ENCODE measurements at regions not wholly inside any gene's neighbourhood (a gene's known extent, or its start where the extent isn't known, plus 50 kb on each side); places are given as distances from the start of the nearest gene placed in this dataset.

DNA sequence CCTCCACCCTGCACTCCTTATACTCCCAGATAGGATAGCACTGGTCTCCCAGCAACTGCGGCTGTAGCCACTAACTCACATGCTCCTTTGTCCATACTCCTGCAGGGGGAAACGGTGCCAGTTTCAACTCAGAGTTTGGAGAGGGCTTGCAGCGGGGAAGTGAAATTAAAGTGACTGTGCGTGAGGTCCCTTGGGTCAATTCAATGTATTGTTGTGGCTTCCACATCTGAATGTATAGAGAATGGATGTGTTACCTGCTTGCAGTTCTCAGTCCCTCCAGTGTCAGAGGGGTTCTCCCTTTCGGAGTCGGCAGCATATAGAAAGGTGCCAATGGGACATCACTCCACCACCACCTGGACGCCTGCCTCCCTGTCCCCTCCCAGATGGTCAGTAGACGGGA lies 93.6 kb upstream of the CNKSR3 start:
- no peaks in the 10 kb centered on the region; the same call in 1 of the 2 replicates for H3K27me3 ChIP-seq (ENCODE audit: low read length)
- H3K4me2 ChIP-seq (ENCODE audit: low read depth, low read length, poor library complexity, severe bottlenecking): no peak overlapping the region
- H3K4me1 ChIP-seq (ENCODE audit: low read length): no peaks in the 10 kb centered on the region
- H3K9ac ChIP-seq (ENCODE audit: low read length): no peak overlapping the region
- H3K27ac ChIP-seq (ENCODE audit: low read length): no peak overlapping the region
- no peaks in the 10 kb centered on the region for H3K9me2 ChIP-seq (replicated peaks; ENCODE audit: insufficient read depth, low read length)
- H4K20me1 ChIP-seq (ENCODE audit: insufficient read depth, low read depth, low read length): no peaks in the 10 kb centered on the region
- H2AFZ ChIP-seq (ENCODE audit: low read length): no peak overlapping the region
- H3K4me3 ChIP-seq (ENCODE audit: low read length): no peak overlapping the region
- H3K79me2 ChIP-seq (ENCODE audit: low read length): no peaks in the 10 kb centered on the region
- no peaks in the 10 kb centered on the region for H3K36me3 ChIP-seq (ENCODE audit: insufficient read depth, low read length)
- H3K9me3 ChIP-seq (ENCODE audit: low read length): no peaks in the 10 kb centered on the region
- DNase-seq: peak; percentile 42

DNA sequence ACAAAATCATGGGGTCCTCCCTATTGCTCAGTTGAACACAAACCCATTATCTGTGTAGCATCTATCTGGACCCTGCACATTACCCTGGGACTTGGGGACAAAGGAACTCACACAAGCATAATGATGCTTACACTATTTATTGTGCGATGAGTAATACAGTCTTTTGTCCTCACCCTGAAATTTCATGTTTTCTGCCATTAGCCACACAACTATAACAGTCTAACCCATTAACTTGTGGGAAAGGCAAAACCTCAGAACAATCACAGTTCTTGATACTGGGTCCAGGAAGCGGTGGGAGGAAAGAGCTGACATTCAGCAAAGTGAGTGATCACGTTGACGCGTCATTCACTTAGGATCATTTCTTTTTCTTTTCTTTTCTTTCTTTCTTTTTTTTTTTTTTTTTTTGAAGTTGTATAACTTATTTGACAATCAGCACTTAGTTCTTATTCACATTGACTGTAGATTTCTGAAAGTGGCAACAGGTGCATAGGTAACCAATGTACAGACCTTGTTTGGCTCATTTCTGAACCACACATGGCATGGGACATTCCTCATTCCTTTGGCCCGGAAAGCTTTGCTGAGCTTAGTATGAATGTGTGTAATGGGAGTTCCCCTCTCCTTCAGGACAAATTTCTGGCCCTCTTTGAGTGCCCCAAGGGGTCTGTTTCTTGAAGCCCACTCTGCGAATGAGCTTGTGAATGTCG lies 94.8 kb upstream of the CNKSR3 start:
- no peak overlapping the region for H3K4me2 ChIP-seq (ENCODE audit: low read depth, low read length, poor library complexity, severe bottlenecking)
- no peaks in the 10 kb centered on the region; the same call in 1 of the 2 replicates for H3K27me3 ChIP-seq (ENCODE audit: low read length)
- no peak overlapping the region for H3K9ac ChIP-seq (ENCODE audit: low read length)
- no peak overlapping the region for H3K4me3 ChIP-seq (ENCODE audit: low read length)
- H4K20me1 ChIP-seq (ENCODE audit: insufficient read depth, low read depth, low read length): no peaks in the 10 kb centered on the region
- no peak overlapping the region for H2AFZ ChIP-seq (ENCODE audit: low read length)
- no peaks in the 10 kb centered on the region for H3K79me2 ChIP-seq (ENCODE audit: low read length)
- H3K36me3 ChIP-seq (ENCODE audit: insufficient read depth, low read length): no peaks in the 10 kb centered on the region
- no peaks in the 10 kb centered on the region for H3K4me1 ChIP-seq (ENCODE audit: low read length)
- H3K9me2 ChIP-seq (replicated peaks; ENCODE audit: insufficient read depth, low read length): no peaks in the 10 kb centered on the region
- H3K9me3 ChIP-seq (ENCODE audit: low read length): no peaks in the 10 kb centered on the region
- no peak for DNase-seq
- no peak overlapping the region for H3K27ac ChIP-seq (ENCODE audit: low read length)

DNA sequence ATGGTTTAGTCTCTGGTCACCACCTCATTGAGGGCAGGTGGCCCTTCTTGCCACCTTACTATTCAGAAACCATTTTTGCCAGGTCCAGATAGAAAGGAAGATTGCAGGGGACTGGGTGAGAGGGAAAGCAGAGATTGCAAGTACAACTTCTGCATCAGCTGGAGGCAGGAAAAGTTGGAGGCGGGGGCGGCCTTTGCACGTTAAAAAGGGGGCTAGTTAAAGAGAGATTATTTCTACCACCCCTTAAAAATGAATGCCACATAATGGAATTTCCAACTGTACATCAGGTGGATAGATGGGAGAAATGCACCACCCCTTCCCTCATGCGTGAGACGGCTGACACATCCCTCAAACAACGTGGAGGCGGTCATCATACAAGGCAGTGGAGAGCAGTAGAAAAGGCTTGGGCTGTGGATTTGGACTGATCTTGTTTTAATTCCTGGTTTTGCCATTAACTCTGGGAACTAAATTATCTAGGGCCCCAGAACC lies 95.4 kb upstream of the CNKSR3 start:
- DNase-seq: no peak
- H3K4me3 ChIP-seq (ENCODE audit: low read length): no peak overlapping the region
- H3K27me3 ChIP-seq (ENCODE audit: low read length): no peaks in the 10 kb centered on the region; the same call in 1 of the 2 replicates
- no peak overlapping the region for H2AFZ ChIP-seq (ENCODE audit: low read length)
- no peaks in the 10 kb centered on the region for H3K79me2 ChIP-seq (ENCODE audit: low read length)
- H4K20me1 ChIP-seq (ENCODE audit: insufficient read depth, low read depth, low read length): no peaks in the 10 kb centered on the region
- no peaks in the 10 kb centered on the region for H3K4me1 ChIP-seq (ENCODE audit: low read length)
- no peak overlapping the region for H3K4me2 ChIP-seq (ENCODE audit: low read depth, low read length, poor library complexity, severe bottlenecking)
- no peaks in the 10 kb centered on the region for H3K9me3 ChIP-seq (ENCODE audit: low read length)
- H3K36me3 ChIP-seq (ENCODE audit: insufficient read depth, low read length): no peaks in the 10 kb centered on the region
- no peak overlapping the region for H3K27ac ChIP-seq (ENCODE audit: low read length)
- H3K9ac ChIP-seq (ENCODE audit: low read length): no peak overlapping the region
- H3K9me2 ChIP-seq (replicated peaks; ENCODE audit: insufficient read depth, low read length): no peaks in the 10 kb centered on the region

DNA sequence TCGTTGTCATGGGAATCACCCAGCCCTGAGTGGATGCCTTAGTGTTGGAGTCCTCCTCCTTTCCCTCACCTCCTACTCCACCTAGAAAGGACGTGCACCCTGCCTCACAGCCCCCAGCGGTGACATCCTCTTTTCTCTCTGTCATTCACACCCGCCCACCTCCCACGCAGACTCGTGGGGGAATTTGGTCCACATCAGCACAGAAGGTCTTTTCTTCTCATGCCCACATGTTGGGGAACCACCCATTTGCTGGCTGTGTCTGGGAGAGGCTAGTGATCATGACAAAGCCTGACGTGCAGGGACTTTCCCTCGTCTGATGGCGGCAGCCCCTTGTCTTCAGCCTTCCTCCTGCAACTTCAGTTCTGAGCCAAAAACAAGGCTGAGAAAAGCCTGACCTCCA lies 96.0 kb upstream of the CNKSR3 start:
- Histone ChIP-seq H2AFZ (ENCODE audit: low read length) (no peak overlapping the region), H3K9ac (ENCODE audit: low read length) (no peak overlapping the region)

DNA sequence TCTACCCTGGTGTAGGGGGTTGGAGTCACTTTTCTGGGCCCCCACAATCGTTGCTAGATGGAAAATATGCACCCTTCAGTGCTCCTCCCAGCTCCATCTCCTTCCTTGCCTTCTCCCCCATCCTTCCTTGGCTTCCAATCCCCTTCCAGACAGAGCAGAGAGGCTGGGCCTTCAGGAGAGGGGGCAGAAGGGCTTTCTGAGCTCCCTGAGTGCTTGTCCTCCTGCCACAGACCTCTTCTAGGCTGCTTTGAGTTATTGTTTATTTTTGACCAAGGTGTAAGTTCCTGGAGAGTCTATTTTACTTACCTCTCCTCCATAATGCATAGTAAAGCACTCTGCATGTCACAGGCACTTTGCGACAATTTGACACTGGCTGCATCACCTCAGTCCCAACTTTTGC lies 96.4 kb upstream of the CNKSR3 start:
- H3K4me1 ChIP-seq (ENCODE audit: low read length): no peaks in the 10 kb centered on the region
- no peak overlapping the region for H3K27ac ChIP-seq (ENCODE audit: low read length)
- no peak overlapping the region for H3K4me2 ChIP-seq (ENCODE audit: low read depth, low read length, poor library complexity, severe bottlenecking)
- H3K9me2 ChIP-seq (replicated peaks; ENCODE audit: insufficient read depth, low read length): no peaks in the 10 kb centered on the region
- H3K9ac ChIP-seq (ENCODE audit: low read length): no peak overlapping the region
- DNase-seq: no peak
- no peaks in the 10 kb centered on the region for H4K20me1 ChIP-seq (ENCODE audit: insufficient read depth, low read depth, low read length)
- H3K79me2 ChIP-seq (ENCODE audit: low read length): no peaks in the 10 kb centered on the region
- no peak overlapping the region for H2AFZ ChIP-seq (ENCODE audit: low read length)
- H3K27me3 ChIP-seq (ENCODE audit: low read length): no peaks in the 10 kb centered on the region; the same call in 1 of the 2 replicates
- H3K4me3 ChIP-seq (ENCODE audit: low read length): no peak overlapping the region
- no peaks in the 10 kb centered on the region for H3K36me3 ChIP-seq (ENCODE audit: insufficient read depth, low read length)
- no peaks in the 10 kb centered on the region for H3K9me3 ChIP-seq (ENCODE audit: low read length)

More for the DNA sequence above, 96.0 kb upstream of the CNKSR3 start:
- H3K9me3 ChIP-seq (ENCODE audit: low read length): no peaks in the 10 kb centered on the region
- no peaks in the 10 kb centered on the region; the same call in 1 of the 2 replicates for H3K27me3 ChIP-seq (ENCODE audit: low read length)
- H3K4me2 ChIP-seq (ENCODE audit: low read depth, low read length, poor library complexity, severe bottlenecking): no peak overlapping the region
- no peaks in the 10 kb centered on the region for H3K4me1 ChIP-seq (ENCODE audit: low read length)
- H3K9me2 ChIP-seq (replicated peaks; ENCODE audit: insufficient read depth, low read length): no peaks in the 10 kb centered on the region
- H3K4me3 ChIP-seq (ENCODE audit: low read length): no peak overlapping the region
- H3K27ac ChIP-seq (ENCODE audit: low read length): no peak overlapping the region
- DNase-seq: no peak
- H3K36me3 ChIP-seq (ENCODE audit: insufficient read depth, low read length): no peaks in the 10 kb centered on the region
- H3K79me2 ChIP-seq (ENCODE audit: low read length): no peaks in the 10 kb centered on the region
- H4K20me1 ChIP-seq (ENCODE audit: insufficient read depth, low read depth, low read length): no peaks in the 10 kb centered on the region

DNA sequence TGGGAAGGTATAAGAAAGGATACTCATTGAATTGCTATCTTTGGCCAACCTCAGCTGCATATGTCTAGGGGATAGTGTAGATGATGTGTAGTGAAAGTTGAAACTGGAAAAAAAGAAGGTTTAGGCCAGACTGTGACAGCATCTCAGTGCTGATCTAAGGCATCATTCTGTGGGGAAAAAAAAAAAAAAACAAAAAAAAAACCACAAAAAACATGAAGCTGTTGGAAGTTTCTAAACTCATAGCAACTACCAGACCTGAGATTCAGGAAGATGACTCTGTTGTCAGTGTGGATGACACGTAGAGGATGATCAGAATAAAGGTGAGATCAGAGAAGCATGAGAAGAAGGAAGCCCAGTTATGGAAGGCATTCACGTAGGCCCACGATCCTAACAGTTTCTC lies 100.8 kb upstream of the CNKSR3 start:
- H4K20me1 ChIP-seq (ENCODE audit: insufficient read depth, low read depth, low read length): no peaks in the 10 kb centered on the region
- no peaks in the 10 kb centered on the region for H3K79me2 ChIP-seq (ENCODE audit: low read length)
- H3K4me2 ChIP-seq (ENCODE audit: low read depth, low read length, poor library complexity, severe bottlenecking): no peak overlapping the region
- no peak overlapping the region for H3K4me3 ChIP-seq (ENCODE audit: low read length)
- 0 out of 2 replicates have a peak, but pooled peaks cover 2% of the 10 kb centered on the region for H3K27me3 ChIP-seq (ENCODE audit: low read length)
- H3K9me2 ChIP-seq (replicated peaks; ENCODE audit: insufficient read depth, low read length): no peaks in the 10 kb centered on the region
- H3K27ac ChIP-seq (ENCODE audit: low read length): no peak overlapping the region
- no peaks in the 10 kb centered on the region for H3K36me3 ChIP-seq (ENCODE audit: insufficient read depth, low read length)
- H3K4me1 ChIP-seq (ENCODE audit: low read length): no peaks in the 10 kb centered on the region
- H3K9me3 ChIP-seq (ENCODE audit: low read length): no peaks in the 10 kb centered on the region
- no peak for DNase-seq
- no peak overlapping the region for H3K9ac ChIP-seq (ENCODE audit: low read length)
- no peak overlapping the region for H2AFZ ChIP-seq (ENCODE audit: low read length)

DNA sequence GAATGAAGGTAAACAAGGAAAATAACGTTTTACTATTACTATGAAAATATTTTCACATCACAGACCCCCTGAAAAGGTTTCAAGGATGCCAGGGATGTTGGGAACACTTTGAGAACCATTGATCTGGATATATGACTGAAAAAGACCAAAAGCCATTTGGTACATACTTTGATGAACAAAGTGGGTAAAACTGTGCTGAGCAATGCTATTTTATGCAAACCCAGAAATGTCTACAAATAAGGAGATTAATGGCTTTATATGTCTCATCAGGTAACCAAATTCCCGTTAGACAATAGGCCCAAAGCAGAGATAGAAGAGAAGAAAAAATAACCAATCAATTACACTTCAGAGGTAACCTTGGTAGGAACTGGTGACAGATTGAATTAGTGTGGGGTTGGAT lies 101.4 kb upstream of the CNKSR3 start:
- H4K20me1 ChIP-seq (ENCODE audit: insufficient read depth, low read depth, low read length): no peaks in the 10 kb centered on the region
- no peak overlapping the region for H3K4me3 ChIP-seq (ENCODE audit: low read length)
- H2AFZ ChIP-seq (ENCODE audit: low read length): no peak overlapping the region
- no peak overlapping the region for H3K27ac ChIP-seq (ENCODE audit: low read length)
- H3K9ac ChIP-seq (ENCODE audit: low read length): no peak overlapping the region
- no peaks in the 10 kb centered on the region for H3K79me2 ChIP-seq (ENCODE audit: low read length)
- no peak for DNase-seq
- no peak overlapping the region for H3K4me2 ChIP-seq (ENCODE audit: low read depth, low read length, poor library complexity, severe bottlenecking)
- H3K27me3 ChIP-seq (ENCODE audit: low read length): 0 out of 2 replicates have a peak, but pooled peaks cover 2% of the 10 kb centered on the region
- H3K36me3 ChIP-seq (ENCODE audit: insufficient read depth, low read length): no peaks in the 10 kb centered on the region
- no peaks in the 10 kb centered on the region for H3K9me3 ChIP-seq (ENCODE audit: low read length)
- no peaks in the 10 kb centered on the region for H3K9me2 ChIP-seq (replicated peaks; ENCODE audit: insufficient read depth, low read length)
- H3K4me1 ChIP-seq (ENCODE audit: low read length): no peaks in the 10 kb centered on the region

DNA sequence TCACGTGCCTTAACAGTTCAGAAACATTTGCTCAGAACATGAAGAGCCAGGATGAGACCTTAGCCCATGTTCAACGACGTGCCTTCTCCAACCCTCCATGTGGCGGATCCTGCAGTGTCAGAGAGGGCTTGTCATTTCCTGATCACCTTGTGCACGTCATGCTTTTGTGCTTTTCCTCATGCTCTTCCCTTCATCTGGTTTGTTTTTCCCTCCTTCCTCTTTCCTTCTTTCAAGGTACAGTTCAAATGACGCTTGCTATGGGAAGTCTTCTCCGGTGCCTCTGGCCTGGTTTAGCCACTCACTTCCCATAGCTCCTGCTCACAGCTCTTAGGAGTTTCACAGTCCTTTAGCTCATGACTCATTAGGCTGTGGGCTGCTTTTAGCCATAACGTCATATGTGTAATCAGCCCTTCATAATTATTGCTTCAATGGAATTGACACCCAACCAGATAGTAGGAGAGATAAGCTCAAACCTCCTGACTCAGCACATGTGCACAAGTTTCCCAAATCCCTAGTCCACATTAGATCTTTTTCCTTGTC lies 102.7 kb upstream of the CNKSR3 start:
- H3K4me2 ChIP-seq (ENCODE audit: low read depth, low read length, poor library complexity, severe bottlenecking): no peak overlapping the region
- H3K4me1 ChIP-seq (ENCODE audit: low read length): no peaks in the 10 kb centered on the region
- H3K9me3 ChIP-seq (ENCODE audit: low read length): no peaks in the 10 kb centered on the region
- H3K9ac ChIP-seq (ENCODE audit: low read length): no peak overlapping the region
- H3K36me3 ChIP-seq (ENCODE audit: insufficient read depth, low read length): no peaks in the 10 kb centered on the region
- 0 out of 2 replicates have a peak, but pooled peaks cover 2% of the 10 kb centered on the region for H3K27me3 ChIP-seq (ENCODE audit: low read length)
- H3K4me3 ChIP-seq (ENCODE audit: low read length): no peak overlapping the region
- DNase-seq: no peak
- H2AFZ ChIP-seq (ENCODE audit: low read length): no peak overlapping the region
- no peak overlapping the region for H3K27ac ChIP-seq (ENCODE audit: low read length)
- H4K20me1 ChIP-seq (ENCODE audit: insufficient read depth, low read depth, low read length): no peaks in the 10 kb centered on the region
- no peaks in the 10 kb centered on the region for H3K79me2 ChIP-seq (ENCODE audit: low read length)
- H3K9me2 ChIP-seq (replicated peaks; ENCODE audit: insufficient read depth, low read length): no peaks in the 10 kb centered on the region

All from Karpas-422 (cell line).